SKM-1 (cell line): ENCODE measurements at regions not wholly inside any gene's neighbourhood (a gene's known extent, or its start where the extent isn't known, plus 50 kb on each side); places are given as distances from the start of the nearest gene placed in this dataset.
"Not testable (repeated sequence)": the region's sequence is repeated elsewhere in the genome, so short reads cannot be mapped to it uniquely, and the experiment has no call there.

ENCODE experiments used
- DNase-seq: peaks from one replicate; lab custom pipeline; 2025; ENCODE audit not compliant: unreplicated experiment; lab: John Stamatoyannopoulos, UW

DNA sequence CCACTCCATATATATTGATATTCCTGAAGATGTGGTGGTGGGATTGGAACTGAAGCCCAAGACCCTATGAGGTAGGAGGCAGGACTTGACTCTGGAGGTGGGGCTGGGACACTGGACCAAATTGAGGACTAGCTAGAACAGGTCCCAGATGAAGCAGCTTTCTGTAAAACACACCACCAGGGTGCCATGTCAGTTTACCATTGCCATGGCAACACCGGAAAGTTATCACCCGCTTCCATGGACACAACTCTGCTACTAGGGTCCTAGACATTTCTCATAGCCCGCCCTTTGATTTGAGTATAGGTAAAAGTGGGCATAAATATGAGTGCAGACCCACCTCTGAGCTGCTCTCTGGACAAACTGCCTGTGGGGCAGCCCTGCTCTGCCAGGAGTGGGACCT is 490.5 kb upstream of the PFKP start:
- DNase-seq: no peak

DNA sequence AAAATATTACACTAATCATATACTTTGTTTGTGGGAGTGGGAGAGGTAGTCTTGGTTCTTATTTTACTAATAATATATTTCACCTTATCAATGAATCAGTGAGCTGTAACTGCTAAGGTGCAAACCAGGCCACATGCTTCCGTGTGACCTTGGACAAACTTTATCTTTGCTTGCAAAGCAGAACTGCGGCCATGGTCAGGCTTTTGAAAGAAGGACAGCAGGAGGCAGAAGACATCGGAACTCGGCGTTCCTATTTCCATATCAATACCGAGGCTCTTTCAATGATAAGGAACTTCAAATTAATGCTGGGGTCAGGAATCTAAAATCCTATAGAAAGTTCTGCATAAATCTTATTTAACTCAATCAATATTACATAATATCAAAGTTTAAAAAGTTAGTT is 491.9 kb upstream of the PFKP start:
- DNase-seq: no peak

DNA sequence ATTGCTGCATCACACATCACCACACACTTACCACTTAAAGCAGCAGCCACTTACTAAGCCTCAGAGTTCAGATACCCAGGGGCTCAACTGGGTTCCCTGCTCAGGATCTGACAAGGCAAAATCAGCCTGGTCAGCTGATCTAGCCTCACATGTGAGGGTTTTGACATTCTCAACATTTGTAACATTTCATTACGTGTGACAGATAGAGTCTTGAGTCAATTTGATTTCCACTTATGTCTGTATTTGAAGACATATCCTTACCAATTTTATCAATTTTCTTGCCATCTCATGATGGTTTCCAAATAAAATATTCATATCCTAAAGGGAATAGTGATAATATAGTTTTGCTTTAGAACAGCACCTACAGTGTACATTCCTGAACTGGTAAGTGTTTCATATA is 494.7 kb upstream of the PFKP start:
- DNase-seq: no peak

DNA sequence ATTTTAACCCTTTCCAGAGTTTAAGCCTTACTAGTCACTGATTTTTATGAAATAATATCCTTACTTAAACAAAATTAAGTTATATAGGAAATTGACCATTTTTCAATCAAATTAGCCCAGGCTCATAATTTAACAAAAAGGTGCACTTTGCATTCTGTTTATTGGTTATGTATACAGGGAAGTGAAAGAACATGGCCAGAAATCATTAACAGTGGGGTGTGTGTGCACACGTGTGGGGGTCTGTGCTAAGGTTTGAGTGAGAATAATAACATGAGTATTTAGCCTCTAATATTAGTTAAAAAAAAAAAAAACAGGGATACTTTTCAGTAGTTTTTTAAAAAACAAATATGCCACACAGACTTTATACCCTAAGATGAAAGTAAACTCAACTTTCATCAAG is 510.5 kb upstream of the PFKP start:
- no peak for DNase-seq

DNA sequence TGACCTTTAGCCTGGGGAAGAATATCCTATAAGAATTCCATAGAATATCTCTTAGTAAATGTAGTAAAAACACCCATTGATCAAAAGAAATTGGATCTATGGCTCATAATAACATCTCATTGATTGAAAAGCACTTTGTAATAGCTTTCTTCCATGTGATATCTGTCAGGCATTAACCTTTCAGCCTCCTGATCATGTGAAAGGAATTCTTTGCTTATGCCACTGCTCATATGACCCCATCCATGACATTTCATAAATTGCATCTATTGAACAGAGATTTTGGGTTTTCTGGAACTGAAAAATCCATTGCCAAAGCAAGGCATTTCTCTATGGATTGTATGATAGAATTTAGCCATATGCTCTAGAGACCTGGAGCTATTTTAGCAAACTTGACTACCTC is 519.3 kb upstream of the PFKP start:
- DNase-seq: no peak

DNA sequence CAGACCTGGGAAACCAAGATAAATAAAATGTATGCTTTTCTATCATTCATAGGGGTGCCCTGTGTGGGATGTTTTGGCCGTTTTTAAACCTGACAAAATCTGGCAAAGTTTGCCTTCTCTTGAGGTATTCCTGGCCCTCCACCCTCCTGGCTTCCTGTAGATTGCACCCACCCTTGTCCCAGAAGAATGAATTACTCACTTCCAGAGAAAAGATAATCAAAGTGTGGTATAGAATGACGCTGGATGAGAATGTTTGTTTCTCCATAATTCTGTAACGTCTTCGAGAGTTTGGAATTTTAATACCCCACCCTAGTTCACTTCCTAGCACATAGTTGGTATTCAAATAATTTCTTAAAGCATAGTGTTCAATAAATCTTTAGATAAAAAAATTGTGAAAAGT is 519.7 kb upstream of the PFKP start:
- DNase-seq: no peak

DNA sequence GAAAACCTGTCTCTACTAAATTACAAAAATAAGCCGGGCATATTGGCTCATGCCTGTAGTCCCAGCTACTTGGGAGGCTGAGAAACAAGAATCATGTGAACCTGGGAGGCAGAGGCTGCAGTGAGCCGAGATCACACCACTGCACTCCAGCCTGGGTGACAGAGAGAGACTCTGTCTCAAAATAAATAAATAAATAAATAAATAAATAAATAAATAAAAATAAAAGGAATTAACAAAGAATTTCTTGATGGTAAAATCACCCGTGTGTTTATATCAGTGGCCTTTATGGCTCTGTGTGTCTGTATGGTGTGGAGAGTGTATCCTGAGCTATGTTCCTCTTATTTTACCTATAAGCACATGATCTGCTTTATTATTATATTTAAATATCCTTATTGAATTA is 520.5 kb upstream of the PFKP start:
- not testable (repeated sequence) for DNase-seq

DNA sequence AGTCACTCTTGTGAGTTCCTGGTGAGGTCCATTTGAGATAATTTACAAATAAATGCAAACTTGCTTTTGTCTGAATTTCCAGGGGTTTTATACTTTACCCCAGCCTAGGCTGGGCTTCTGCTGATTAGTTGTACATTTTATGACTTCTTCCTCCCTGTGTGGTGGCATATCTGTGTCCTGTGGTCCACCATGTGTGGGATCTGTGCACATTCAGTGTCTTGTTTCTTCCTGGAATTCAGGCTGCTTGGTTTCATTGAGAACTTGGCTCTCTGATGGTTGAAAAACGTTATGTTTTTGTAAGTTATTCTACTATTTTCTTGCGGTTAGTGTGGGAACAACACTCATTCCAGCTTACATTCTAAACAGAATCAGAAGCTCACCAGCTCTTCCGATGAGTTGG is 523.4 kb upstream of the PFKP start:
- DNase-seq: no peak

DNA sequence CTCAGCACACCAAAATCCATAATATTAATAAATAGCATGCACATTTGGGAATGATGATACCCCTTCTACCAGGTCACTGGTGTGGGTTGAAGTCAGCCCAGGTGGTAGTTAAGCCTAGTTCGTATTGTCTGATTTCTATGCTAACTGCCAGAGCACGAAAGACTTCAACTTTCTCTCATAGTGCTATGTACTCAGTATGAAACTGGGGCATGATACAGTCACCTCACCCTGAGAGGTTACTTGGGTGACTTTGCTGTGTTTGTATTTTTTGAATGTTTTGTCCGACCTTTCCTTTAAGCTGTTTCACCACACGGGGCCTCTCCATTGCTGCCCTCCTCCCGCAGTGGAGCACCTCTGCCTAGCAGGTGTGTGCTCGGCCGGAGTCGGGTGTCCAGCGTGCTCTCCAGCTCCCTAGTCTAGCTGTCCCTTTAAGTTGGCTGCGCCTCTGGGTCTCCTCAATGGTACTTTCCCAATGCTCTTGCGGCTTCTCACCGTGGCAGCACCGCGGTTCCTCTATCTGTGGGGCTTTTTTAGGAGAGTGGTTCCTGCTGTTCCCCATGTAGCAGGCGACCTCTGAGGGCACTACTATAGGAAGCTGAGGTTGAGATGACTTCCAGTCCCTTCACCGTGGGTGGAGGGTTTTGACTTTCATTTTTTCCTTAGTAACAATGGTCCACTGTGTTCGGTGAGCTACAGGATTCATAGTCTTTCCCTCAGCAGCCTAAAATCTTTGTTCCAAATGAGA is 524.0 kb upstream of the PFKP start:
- DNase-seq: no peak

DNA sequence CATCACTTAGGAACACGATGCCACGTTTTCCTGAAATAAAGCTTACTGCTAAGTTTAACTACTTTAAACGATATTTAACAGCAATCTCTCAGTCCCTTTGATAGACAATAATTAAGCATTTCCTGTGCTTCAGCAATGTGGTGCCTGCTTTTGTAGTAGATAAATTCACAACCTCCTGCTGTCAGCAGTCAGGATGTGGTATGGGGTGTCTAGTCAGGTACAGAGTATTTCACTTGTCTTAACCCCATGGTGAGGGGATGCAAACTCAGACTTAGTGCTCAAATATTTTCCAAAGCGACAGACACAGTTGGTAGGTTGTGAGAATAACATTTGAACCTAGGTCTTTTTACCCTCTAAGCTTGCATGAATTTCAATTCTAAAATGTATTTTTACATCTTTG is 526.2 kb upstream of the PFKP start:
- no peak for DNase-seq

DNA sequence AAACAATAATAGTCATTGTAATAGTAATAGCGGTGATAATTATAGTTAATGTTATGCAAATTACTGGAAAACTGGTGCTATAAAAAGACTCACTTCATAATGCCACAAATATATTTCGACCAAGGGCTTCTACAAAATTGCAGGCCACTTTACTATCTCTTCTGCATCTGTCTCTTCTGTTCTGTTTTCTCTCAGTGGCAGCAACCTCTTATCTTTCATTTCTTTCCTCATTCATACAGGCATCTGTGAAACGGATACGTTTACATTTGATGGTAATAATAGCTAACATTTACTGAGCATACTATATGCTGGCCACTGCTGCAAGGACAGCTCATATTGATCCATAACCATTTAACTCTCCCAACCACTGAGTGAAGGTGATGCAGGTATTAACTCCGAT is 537.4 kb upstream of the PFKP start:
- no peak for DNase-seq

DNA sequence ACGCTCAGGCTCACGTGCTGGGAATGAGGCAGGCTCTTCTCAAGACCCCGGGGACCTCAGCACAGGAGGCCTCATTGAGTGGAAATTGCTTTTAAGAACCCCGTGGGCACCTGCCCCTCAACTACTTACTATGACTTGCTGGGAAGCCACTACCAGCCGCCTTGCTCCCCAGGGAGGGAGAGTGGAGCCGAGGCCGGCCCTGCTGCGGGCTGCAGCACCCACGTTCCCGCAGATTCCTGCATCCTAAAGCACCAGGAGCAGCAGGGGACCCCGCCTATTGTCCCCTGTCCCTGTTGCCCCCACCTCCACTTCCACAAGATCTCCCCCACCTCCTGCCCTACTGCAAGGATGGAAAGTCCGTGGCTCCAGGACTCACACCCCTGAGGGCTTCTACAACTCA is 541.6 kb upstream of the PFKP start:
- DNase-seq: no peak

DNA sequence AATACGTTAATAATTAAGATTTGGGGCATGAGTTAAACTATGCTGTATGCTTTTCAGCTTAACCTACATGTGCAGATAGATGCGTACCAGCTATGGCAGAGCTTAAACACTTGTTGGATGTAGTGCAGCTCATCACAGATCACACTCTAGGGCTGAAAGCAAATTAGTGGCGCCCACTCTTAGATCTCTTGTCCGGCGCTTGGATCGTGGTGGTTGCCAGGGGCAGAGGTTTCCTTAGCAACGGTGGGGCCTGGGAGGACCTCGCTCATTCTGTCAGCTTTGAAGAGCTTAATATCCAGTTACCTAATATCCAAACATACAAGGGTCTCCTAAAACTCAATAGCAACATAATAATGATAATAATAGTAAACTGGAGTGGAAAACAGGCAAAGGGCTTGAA is 548.2 kb upstream of the PFKP start:
- DNase-seq: no peak

DNA sequence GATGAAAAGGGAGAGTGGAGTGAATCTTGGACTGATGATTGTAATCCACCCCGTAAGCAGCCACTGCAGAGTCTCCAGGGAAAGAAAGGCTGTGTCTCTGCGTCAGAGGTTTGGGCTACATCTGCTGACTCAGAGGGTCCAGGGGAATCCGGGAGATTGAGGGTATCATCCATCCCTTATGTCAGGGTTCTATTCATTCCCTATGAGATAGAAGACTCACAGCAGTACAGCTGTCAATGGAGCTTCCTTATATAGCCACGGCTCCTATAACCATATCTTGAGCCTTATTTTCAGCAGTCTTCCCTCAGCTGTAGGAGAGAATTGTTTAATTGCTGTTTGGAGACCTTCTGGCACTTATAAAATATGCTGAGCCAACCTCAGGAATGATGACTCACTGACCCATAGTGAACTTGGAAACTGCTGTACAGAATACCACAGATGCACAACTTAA is 558.2 kb upstream of the PFKP start:
- no peak for DNase-seq

DNA sequence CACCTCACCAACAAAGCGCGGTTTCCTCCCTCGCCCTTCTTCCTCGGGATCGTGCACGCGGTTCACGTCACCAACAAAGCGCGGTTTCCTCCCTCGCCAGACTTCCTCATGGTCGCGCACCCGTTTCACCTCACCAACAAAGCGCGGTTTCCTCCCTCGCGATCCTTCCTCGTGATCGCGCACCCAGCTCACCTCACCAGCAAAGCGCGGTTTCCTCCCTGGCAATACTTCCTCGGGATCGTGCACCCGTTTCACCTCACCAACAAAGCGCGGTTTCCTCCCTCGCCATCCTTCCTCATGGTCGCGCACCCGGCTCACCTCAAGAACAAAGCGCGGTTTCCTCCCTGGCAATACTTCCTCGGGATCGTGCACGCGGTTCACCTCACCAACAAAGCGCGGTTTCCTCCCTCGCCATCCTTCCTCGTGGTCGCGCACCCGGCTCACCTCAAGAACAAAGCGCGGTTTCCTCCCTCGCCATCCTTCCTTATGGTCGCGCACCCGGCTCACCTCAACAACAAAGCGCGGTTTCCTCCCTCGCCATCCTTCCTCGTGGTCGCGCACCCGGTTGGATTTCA is 565.9 kb upstream of the PFKP start:
- not testable (repeated sequence) for DNase-seq

DNA sequence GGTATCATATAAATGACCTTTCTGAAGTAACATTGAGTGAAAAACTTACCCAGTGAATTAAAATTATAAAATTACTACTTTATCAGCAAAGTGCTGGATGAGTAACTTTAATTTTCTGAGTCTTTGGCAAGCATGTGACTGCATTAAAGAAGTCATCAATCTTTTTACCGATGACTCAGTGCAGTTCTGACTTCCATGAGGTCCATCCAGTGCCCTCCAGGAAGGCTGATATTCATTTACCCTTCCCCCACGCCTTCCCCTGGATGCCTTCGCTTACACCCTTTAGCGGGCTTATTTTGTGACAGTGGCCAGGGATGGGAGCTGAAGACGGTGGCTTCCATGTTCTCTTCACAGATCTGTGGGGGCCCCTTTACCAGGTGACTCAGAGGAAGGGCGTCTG is 572.9 kb upstream of the PFKP start:
- DNase-seq: no peak

DNA sequence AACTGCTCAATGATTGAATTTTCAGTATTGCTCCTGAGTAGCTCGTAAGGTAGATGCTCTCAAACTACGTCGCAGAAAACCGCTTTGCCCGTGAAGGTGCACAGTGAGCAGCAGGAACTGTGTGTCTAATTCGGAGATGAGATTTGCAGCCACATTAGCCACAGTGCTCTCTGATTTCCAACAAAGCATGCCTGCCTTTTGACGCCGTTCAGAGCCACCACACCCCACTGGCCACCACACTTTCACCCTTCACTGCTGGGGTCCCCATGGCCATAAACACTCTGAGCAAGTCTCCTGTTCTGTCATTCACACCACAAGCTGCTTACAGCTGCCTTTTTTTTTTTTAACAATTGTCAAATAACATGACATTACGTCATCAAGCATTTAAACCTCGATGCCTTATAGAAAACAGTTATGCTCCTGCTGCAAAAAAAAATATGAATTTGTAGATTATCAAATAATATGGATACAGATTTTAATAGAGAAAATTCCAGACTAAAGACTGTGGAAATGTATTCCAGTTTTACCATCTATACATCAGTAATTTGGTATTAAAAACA is 578.8 kb upstream of the PFKP start:
- DNase-seq: no peak

DNA sequence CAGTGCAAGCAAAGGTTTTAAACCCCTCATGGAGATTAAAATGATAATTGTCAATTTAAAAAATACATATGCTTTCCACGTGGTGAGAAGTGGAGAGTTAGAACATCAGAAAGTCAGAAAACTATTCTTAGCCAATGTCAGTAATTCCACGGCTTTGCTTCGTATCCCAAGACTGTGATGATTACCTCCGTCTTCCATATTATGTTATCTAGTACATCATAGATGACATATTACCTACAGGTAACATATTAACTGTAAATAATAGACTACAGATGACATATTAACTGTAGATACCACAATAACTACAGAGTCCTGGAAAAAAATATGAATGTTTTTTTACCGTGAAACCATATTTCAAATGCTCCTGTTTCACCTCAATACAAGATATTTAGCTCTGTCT is 579.4 kb upstream of the PFKP start:
- no peak for DNase-seq

DNA sequence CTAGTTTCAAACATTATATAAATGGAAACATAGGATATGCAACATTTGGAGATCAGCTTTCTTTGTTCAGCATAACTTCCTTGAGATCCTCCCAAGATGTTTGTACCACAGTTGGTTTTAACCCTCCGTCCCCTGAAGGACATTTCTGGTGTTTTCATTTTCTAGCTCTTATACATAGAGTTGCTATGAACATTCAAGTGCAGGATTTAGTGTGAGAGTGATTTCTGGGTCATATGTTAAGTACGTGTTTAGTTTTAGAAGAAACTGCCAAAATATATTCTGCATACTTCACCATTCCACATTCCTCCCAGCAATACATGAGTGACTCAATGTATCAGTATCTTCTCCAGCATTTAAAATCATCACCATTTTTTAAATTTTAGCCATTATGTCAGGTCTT is 588.7 kb upstream of the PFKP start:
- no peak for DNase-seq

DNA sequence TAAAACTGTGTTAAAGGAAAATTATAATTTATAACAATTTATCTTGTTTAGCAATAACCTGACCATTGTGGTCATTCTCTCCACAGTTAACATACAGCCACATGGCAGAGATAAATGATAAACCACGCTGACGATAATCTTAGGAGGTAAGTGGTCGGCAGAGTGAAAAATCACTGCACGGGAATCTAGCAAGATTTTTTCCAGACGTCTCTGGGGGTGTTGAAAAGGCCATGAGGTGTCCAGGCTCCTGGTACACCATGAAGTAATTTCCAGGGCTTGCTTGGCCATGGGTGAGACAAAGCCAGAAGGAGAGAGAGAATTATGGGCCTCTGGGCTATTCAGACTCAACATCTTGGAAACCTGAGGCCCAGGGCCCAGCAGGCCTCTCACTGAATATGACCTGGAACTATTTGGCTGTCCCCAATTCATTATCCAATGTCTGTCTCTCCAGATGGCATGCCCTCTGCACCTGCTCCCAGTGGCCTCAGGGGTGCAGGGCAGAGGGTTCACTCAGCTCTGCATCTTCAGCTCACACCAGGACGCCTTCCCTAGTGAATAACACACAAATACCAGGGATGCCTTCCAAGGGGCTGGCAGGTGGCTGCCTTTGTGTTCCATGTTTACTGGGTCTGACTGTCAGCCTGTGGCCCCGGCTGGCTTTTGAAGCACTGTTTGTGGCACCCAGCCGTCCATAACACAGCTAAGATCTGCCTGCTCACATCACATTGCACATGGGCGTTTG is 590.4 kb upstream of the PFKP start:
- no peak for DNase-seq

DNA sequence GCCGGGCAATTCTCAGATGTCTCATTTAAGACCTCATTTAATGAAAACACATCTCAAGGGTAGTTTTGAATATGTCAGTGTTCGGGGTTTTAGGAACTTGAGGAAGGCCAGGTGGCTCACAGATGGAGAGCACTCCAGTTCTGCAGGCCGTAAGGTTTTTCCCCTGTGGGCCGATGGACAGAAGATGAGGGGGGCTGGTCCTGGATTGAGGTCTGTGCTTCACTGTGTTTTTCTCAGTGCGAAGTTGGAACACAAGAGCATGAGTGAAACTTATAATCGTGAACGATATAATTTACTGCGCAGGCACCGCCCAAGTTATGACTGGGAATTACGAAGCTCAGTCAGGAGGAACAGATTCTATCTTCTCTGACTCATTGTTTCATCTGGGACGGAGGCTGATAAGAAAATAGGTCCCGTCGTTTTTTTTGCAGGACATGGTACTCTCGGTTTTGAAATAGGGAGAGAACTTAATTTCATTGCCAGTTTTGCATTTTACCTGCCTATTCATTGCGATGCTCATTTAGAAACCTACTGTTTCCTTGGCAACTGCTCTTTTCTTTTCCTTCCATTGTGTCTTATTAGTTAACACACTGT is 591.0 kb upstream of the PFKP start:
- no peak for DNase-seq
